WI38 (cell line): ENCODE measurements at regions not wholly inside any gene's neighbourhood (a gene's known extent, or its start where the extent isn't known, plus 50 kb on each side); places are given as distances from the start of the nearest gene placed in this dataset.

Experiments
- H3K4me3 ChIP-seq: 2 replicates; pipeline ENCODE4 v1.5.1; 2011; ENCODE audit warnings: low read depth, mild to moderate bottlenecking, control low read depth, low read length
- CTCF ChIP-seq: IDR thresholded peaks from 2 replicates; pipeline ENCODE4 v1.5.1; 2012; ENCODE audit warnings: low read depth, mild to moderate bottlenecking, control low read depth, low read length

DNA sequence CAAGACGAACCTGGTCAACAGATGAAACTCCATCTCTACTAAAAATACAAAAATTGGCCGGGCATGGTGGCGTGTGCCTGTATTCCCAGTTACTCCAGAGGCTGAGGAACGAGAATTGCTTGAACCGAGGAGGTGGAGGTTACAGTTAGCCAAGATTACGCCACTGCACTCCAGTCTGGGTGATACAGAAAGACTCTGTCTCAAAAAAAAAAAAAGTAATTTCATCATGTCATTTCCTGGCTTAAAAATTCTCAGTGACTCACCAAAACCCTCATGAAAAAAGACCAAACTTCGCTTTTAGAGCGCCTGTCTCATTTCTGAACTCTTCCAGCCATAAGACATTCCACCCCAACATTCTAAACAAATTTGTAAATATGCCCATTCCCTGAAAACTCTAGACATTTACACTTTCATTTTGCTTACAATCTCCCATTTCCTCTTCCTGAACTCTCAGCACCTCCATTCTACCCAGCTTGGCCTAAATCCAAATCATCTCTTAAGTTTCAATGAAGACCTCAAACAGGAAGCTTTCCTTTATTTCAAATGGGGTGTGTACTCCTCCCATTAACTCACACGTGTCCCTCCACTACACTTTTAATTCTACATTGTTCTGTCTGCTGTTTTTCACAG, 50.5 kb upstream of the PRRC2C start:
- peak overlapping the region; percentile 37 for H3K4me3 ChIP-seq

More for the DNA sequence above, 50.5 kb upstream of the PRRC2C start:
- TF ChIP-seq CTCF: no peak
